HG03108 (cell line): ENCODE measurements at regions not wholly inside any gene's neighbourhood (a gene's known extent, or its start where the extent isn't known, plus 50 kb on each side); places are given as distances from the start of the nearest gene placed in this dataset.

ENCODE experiments used
- ATAC-seq: cut with Tn5 transposase; IDR thresholded peaks from one replicate; pipeline ENCODE4 v1.9.1; 2021; ENCODE audit warnings: moderate library complexity; ENCODE audit not compliant: unreplicated experiment

DNA sequence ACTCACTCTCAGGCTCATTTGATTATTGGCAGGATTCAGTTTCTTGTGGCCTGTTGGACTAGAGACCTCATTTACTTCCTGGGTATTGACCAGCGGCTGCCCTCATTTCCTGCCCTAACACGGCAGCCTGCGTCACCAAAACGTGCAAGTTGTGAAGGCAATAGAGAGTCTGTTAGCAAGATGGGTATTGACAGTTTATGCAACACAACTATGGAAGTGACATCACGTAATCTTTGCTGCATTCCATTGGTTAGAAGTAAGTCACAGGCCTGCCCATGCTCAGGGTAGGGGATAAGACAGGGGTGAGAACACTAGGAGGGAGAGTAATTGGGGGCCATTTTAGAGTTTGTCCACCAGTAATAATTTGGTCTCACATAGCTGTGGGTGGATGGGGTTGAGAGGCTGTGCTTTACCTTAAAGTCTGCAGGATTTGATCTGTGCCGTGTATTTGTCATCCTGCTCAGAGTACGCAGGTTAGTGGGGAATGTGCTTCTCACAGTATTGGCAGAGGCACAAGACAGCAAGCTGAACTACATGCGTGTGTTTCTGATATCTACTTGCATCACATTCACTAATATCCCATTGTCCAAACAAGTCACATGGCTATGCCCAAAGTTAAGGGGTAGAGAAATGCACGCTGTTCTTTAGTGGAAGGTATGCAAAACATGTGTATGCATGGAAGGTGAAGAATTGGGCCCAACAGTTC, 83.3 kb downstream of the EDEM1 start:
- no peak for ATAC-seq

DNA sequence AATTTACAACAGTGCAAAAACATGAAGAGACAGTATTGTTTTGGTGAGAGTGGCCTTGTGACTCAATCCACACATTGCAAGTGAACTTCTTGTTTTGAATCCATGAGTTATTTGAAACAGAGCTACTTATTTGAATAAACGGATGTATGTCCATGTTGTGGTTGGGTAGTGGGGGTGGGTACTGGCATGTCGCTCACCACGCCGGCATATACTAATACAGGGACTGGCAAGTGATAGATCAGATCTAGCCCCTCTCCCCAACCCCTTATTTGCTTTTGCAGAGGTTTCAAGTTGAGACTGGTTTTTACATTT, 83.8 kb downstream of the EDEM1 start:
- ATAC-seq = no peak

DNA sequence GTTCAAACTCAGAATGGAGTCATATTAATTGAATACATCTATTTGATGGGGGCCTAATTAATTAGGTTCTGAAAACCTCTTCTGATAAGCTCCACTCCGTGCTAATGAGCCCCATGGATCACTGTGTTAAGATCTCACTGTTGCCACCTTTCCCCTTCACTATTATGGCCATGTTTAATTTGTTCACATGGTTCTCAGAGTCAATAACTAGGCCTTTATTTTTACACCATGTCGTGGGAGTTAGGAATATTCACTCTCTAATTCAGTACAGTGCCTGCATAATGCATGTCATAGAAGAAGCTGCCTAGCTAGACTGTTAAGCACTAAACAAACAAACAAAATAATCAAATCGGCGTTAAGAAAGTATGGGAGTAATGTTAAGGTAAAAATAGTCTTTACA, 84.9 kb downstream of the EDEM1 start:
- no peak for ATAC-seq

DNA sequence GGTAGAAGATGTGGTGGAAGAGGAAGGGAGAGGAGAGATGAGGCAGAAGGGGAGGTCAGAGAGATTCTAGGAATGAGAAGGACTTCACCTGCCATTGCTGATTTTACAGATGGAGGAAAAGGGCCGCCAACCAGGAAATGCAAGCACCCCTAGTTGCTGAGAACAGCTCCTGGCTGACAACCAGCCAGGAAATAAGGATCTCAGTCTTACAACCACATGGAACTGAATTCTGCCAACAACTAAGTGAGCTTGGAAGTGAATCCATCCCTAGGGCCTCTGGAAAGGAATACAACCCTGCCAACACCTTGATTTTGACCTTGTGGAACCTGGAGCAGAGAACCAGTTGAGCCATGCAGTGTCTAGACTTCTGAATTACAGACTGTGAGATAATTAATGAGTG, 86.6 kb downstream of the EDEM1 start:
- ATAC-seq = no peak

DNA sequence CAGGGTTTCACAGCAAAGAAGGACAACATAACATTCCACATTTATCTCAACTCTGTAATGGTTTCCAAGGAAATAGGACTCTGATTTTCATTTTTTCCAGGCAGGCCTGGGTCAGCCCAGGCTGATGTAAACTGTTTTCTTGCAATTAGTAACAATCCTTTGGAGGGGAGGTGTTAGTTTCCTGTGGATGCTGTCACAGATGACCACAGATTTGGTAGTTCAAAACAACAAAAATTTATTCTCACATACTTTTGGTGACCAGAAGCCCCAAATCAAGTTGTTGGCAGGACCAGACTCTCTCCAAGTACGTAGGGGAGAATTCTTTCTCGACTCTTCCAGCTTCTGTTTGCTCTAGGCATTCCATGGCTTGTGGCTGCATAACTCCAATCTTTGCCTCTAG, 88.0 kb downstream of the EDEM1 start:
- no peak for ATAC-seq

DNA sequence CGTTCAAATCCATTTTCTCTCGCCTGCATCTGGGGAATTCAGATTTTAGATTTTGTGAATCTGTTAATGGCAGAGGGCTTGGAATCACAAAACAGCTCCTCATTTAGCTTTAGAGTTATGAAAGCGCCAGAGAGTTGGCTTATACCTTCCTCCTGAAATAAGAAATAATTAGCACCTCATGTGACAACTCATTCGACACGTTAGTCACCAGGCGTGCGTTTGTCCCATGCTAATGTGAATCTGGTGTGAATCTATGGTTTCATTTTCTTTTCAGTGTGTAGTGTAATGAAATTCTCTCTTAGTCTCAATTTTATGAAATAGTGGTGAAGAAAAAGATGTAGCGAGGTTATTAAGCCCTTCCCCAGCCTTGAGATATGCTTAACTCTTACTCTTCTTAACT, 89.4 kb downstream of the EDEM1 start:
- ATAC-seq = no peak

DNA sequence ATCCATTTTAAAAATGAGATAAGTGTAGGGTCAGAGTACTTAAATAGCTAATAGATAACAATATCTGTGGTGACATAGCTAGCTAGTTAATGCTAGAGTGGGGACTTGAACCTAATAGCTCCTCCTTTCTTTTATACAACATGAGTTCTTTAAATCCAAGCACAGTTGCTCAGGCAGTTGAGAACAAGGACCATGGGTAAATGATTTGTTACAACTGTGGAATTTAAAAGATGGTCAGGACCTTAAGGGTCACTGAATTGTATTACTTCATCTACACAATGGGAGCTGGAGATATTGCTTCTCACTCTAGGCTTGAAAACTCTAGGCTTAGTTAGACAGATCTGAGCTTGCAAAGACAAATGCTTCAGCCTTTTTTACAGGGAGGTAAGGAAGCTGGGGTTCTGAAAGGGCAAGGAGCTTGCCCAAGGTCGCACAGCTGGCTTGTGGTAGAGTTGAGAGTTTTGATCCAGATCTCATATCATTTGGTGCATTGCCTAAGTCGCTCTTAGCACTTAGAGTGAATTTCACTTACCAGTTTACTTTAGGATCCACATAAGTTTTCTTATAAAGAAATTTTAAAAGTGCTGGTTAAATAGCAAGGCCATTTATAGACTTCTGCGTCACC, 90.2 kb downstream of the EDEM1 start:
- ATAC-seq = no peak

DNA sequence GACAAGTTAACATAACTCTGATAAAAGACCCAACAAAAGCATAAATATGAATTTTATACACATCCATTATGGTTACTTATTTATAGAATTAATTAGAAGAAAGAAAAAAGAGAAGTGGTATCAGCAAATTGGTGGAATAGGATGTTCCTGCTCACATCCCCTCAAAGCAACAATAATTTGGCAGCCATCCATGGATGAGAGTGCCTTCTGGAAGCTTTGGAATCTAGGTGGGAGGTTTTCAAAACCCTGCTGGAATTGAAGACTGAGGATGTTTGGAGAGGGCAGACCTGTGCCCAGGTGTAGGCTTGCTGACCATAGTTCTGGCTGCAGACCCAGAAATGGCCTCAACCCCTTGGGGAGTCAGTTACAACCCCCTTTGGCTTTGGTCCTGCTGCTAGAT, 91.2 kb downstream of the EDEM1 start:
- ATAC-seq = no peak

DNA sequence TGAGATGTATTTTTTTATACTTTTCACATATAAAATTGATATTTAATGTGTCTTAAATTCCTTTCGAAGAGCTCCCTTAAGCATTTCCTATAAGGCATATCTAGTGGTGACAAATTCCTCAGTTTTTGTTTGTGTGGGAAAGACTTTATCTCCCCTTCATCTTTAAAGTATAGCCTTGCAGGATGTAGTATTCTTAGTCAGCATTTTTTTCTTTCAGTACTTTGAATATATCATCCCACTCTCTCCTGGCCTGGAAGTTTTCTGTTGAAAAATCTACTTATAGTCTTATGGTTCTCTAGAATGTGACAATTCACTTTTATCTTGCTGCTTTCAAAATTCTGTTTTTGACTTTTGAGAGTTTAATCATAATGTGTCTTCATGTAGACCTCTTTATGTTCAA, 95.2 kb downstream of the EDEM1 start:
- ATAC-seq = no peak

DNA sequence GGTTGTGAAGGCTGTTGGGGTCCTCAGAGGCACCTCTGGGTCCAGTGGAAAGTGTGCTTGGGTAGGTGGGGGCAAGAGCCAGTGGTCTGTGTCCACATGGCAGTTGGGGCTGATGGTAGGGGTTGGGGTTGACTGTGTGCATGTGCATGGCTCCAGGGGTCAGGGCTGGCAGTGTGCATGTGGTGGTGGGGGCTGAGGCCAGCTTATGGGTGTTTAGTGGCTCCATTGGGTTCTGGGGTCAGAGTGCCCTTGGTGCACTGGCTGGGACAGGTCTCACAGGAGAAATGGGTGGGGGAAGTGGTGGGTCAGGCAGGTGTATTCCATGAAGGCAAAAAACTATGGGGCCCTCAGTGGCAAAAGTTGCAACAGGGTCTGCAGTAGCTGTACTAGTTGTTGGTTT, 97.9 kb downstream of the EDEM1 start:
- ATAC-seq = no peak

DNA sequence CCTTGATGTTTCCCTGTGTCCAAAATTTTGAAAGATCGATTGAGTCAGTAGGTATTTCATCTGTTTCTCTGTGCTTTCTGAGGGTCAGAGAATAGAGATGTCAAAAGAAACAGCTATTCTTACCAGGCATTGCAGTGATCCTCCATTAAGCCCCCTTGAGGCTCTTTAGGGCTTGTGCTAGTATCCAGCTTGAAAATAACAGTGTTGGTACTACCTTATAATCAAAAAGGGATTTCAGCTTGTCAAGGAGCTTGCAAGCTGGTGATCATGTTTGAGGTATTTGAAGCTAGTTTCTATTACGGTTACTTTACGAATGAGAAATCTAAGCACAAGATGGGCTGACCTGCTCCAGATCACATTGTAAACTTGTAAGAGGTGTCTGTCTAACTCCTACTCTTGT, 103.4 kb downstream of the EDEM1 start:
- no peak for ATAC-seq

DNA sequence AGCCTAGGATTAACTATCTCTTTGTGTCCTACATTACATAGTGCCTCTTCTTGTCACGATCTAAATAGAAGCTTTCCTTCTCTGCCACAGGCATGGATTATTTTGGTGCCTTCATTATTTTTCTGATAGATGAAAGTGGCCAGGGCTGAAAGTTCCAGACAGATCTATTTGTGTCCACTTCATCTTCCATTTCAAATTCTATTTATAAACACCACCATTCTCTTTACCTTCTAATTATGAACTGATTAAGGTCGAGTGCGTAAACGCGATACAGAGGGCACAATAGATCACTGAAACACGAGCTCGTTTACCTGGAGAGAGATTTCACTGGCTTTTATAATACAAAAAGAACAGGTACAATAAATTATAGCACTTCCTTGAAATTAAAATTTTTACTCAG, 105.0 kb downstream of the EDEM1 start:
- no peak for ATAC-seq

DNA sequence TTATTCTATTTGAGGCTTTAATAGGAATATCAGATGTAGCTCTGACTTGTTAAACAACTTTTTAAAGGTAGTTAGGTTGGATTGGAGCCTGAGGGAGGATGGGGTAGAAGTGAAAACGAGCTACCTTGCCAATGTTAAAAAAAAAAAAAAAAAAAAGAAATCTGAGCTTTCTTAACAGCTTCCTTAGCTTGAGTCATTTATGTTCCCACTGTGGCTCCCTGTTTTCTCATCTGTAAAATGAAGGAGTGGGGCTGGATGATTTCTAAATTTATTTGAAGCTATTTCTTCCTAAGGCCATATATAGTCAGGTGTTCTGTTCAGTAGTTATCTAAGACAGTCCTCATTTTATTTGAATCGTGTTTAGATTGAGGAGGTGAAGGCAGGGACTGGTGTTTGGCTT, 105.7 kb downstream of the EDEM1 start:
- ATAC-seq = no peak

DNA sequence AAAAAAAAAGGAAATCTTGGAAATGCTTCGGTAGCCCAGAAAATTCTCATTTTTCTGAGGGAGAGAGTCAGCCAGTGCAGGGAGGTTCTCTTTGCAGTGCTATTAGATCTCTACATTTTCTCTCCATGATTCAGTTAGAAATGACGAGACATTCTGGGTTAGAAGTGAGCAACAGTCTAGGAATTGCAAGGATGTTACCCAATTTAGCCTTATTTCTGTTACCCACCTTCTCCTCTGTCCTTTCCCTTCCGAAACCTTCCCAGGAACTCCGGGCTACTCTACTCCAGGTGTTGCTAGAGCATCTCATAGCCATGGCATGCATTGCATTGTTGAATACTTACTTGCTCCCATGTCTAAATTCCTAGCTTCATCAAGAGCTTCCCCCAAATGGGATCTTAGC, 106.8 kb downstream of the EDEM1 start:
- no peak for ATAC-seq

DNA sequence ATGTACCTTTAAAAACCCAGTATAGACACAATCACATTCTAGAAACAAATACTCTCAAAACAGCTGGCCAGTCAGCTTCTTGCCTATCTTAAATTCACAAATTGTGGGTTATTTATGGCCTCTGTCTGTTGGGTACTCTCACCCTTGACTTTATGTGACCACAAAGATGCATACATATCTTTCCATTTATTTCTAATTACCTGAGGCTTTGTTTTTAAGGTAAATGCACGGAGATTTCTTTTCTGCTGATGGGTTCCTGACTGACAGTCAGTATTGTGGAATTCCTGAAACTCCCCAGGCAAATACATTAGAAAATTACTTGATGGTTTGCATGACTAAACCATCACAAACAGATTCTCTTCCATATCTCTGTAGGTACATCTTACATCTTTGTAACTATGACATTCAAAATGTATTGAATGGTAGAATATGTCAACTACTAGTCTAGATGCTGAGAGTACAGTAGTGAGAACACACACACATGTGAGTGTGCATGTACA, 107.7 kb downstream of the EDEM1 start:
- ATAC-seq = no peak

DNA sequence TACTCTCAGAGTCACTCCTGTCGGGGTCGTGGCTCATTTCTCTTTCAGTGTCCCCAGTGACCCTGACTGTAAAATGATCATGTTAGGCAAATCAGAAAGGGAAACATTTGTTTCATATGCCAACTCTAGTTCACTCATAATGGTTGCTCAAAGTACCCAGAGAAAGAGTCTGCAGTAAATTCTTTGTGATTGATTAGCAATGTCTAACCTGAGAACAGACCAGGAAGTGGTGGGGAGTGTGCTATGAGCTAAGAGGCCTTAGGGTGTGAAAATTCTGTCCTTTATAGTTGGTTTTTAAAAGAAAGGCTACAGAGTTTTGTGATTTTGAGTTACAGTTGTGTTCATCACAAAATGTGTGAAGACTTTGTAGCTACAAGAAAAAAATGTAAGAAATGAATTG, 108.9 kb downstream of the EDEM1 start:
- ATAC-seq = no peak

DNA sequence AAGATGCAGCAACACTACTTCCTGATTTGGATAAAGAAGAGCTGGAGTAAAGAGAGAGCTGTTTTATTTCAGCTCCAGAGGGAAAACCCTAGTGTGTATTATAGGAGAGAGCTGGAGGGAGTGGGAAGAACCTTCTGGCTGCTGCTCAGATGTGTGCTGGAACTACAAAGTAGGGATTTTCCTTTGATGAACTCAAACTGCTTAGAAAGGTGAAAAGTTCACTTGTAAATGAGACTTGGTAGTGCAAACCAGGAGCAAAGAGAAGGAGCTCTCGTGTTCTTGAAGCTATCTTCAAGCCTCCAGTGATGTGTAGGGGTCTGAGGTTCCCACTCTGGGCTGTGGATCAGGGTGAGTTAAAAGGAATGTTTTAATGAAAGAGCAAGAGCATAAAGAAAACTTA, 110.4 kb downstream of the EDEM1 start:
- ATAC-seq = no peak

DNA sequence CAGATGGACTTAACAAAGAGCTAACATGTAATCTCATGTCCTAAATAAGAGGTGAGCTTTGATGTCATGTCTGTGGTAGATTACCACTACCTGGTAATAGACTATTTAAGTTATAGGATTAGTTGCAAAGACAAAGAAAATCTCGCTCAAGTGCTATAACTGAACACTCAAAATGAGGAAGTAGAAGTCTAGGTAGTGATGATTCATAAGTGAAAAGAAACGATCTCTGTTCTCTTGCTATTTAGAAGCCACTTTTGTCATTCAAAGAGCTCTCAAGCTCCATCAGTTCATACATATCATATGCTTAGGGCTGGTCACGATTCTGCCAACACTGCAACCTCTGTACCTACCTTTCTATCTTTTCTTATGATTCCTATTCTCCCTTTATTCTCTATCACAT, 110.9 kb downstream of the EDEM1 start:
- peak; percentile 98 for ATAC-seq

DNA sequence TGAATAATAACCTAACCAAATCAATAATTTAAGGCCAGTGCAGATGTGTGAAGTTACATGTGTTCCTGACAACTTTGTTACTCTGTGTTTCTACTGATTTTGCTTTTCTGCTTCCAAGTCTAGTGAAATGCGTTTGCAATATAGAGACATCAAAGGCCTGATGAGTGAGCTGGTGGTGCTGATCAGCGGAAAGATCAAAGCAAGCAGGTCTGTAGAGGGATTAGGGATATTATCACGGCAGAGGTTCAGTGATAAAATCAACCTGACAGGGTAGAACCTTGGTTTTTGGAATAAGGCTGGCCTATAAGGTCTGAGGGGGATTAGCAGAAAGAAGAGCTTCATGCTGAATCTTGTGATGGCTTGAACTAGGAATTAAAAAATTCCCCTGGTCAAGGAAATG, 111.7 kb downstream of the EDEM1 start:
- no peak for ATAC-seq

DNA sequence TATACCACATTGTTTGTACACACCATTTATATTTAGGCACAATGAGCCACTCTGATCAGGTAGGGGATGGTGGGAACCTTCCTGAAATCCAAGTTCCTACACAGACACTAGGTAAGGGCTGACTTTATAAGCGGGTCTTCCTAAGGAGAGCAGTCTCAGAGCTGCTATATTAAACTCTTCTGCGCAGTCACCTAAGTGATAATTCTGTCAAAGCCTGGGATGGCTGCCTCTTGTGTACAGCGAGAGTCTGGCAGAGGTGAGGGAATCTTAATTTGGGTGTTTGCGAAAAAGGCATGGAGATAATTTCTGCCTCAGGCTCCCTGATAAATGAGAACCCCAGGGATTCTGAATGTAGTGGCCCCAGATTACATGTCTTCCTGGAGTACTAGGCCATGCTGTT, 113.1 kb downstream of the EDEM1 start:
- ATAC-seq = no peak

DNA sequence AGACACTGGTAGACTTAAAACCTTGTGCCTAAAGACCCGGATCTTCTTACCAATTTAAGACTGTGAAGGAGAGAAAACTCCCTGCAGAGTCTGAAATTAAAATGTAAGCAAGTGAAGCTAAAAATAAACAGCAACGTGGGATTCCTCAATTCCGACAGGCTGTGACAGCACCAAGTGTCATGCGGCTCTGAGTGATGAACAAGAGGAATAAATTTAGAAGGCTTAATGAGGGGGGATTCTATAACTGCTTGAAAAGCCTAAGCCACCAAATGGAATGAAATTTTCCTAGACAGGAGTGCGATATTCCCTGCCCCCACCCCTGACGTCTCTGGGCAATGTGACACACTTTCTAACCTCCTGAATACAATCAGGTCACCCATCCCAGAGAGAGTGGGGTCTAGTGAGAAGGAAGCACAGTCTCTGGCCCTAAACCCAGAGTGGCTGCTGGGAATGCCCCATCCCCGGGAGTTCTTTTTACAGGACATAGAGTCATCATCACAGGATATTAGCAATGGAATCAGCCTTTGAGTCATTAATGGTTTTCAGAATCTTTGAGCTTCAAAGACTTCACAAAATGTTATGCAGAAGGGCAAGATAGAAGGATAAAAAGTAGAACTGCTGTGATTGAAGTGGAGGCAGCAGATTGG, 114.3 kb downstream of the EDEM1 start:
- no peak for ATAC-seq

DNA sequence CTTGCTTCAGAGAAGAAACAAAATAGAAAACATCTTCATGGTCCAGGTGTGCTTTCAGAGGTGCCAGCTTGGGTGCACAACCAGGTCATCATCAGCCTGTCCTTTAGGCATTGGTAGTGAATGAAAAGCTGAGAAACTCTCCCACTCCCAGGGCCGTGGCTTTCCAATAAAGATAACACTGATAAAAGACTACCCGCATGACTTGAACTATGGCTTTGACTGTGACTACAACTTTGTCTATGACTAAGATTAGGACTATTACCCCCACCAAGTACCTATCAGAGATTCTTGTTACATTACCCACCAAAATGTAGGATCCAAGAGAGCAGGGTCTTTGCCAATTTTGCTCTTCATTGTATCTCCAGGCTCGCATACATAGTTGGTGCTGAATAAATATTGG, 115.2 kb downstream of the EDEM1 start:
- no peak for ATAC-seq

DNA sequence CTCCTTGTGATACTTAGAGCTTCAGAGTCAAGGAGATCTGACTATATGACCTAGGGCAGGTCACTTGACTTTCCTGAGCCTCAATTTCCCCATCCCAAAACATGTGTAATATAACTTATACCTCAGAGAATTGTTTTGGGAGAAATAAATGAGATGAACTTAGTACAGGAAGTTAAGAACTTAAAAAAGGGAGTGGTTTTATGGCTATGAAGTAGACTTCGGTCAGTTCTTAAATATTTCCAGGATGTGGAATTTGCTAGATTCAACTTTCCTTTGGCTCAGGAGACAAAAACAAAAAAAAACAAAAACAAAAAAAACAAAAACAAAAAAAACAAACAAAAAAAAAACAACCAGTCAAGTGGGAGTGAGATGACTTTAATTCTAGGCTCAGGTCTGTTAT, 116.7 kb downstream of the EDEM1 start:
- no peak for ATAC-seq
